ENCODE measurements at regions not wholly inside any gene's neighbourhood (a gene's known extent, or its start where the extent isn't known, plus 50 kb on each side); places are given as distances from the start of the nearest gene placed in this dataset.

- Histone ChIP-seq H3K4me3 (ENCODE audit: low read depth in 1 of 5, low read length in 5 of 5) (no peak overlapping the region), H3K36me3 (ENCODE audit: control insufficient read depth in 5 of 5, insufficient read depth in 5 of 5, low read length in 5 of 5) (no peaks in the 10 kb centered on the region), H3K9ac (ENCODE audit: low read length in 5 of 5) (no peak overlapping the region), H3K27me3 (ENCODE audit: control insufficient read depth in 5 of 5, insufficient read depth in 4 of 5, low read length in 5 of 5) (peaks cover 0 to 6% (median 0%) of the 10 kb centered on the region in 5 donors), H3K27ac (ENCODE audit: low read depth, low read length) (no peak overlapping the region), H3K9me3 (ENCODE audit: control insufficient read depth in 5 of 5, low read length in 5 of 5) (no peaks in the 10 kb centered on the region), H3K4me1 (ENCODE audit: control insufficient read depth in 5 of 5, insufficient read depth in 5 of 5, low read length in 5 of 5) (peaks cover 0 to 3% (median 0%) of the 10 kb centered on the region in 5 donors)
These were observed 180.3 kb upstream of the ADRA1B start for GRCh38 chr5:159735749-159736660.

- Histone ChIP-seq H3K27ac (ENCODE audit: low read depth, low read length) (no peak overlapping the region), H3K4me1 (ENCODE audit: control insufficient read depth in 5 of 5, insufficient read depth in 5 of 5, low read length in 5 of 5) (peaks cover 0 to 3% (median 0%) of the 10 kb centered on the region in 5 donors), H3K36me3 (ENCODE audit: control insufficient read depth in 5 of 5, insufficient read depth in 5 of 5, low read length in 5 of 5) (no peaks in the 10 kb centered on the region), H3K4me3 (ENCODE audit: low read depth in 1 of 5, low read length in 5 of 5) (no peak overlapping the region), H3K9me3 (ENCODE audit: control insufficient read depth in 5 of 5, low read length in 5 of 5) (no peaks in the 10 kb centered on the region), H3K27me3 (ENCODE audit: control insufficient read depth in 5 of 5, insufficient read depth in 4 of 5, low read length in 5 of 5) (peaks cover 0 to 6% (median 0%) of the 10 kb centered on the region in 5 donors), H3K9ac (ENCODE audit: low read length in 5 of 5) (no peak overlapping the region)
These were observed 179.4 kb upstream of the ADRA1B start for GRCh38 chr5:159736844-159737243.

GRCh38 chr5:159737263-159737662, 179.0 kb upstream of the ADRA1B start:
- no peaks in the 10 kb centered on the region for H3K36me3 ChIP-seq (ENCODE audit: control insufficient read depth in 5 of 5, insufficient read depth in 5 of 5, low read length in 5 of 5)
- H3K27me3 ChIP-seq (ENCODE audit: control insufficient read depth in 5 of 5, insufficient read depth in 4 of 5, low read length in 5 of 5), result peaks cover 0 to 6% (median 0%) of the 10 kb centered on the region in 5 donors
- H3K4me1 ChIP-seq (ENCODE audit: control insufficient read depth in 5 of 5, insufficient read depth in 5 of 5, low read length in 5 of 5), result peaks cover 0 to 3% (median 0%) of the 10 kb centered on the region in 5 donors
- H3K27ac ChIP-seq (ENCODE audit: low read depth, low read length), result no peak overlapping the region
- no peak overlapping the region for H3K4me3 ChIP-seq (ENCODE audit: low read depth in 1 of 5, low read length in 5 of 5)
- no peak overlapping the region for H3K9ac ChIP-seq (ENCODE audit: low read length in 5 of 5)
- no peaks in the 10 kb centered on the region for H3K9me3 ChIP-seq (ENCODE audit: control insufficient read depth in 5 of 5, low read length in 5 of 5)

- Histone ChIP-seq H3K4me1 (ENCODE audit: control insufficient read depth in 5 of 5, insufficient read depth in 5 of 5, low read length in 5 of 5) (peaks cover 0 to 18% (median 3%) of the 10 kb centered on the region in 5 donors), H3K27me3 (ENCODE audit: control insufficient read depth in 5 of 5, insufficient read depth in 4 of 5, low read length in 5 of 5) (peaks cover 0 to 2% (median 0%) of the 10 kb centered on the region in 5 donors), H3K9me3 (ENCODE audit: control insufficient read depth in 5 of 5, low read length in 5 of 5) (no peaks in the 10 kb centered on the region), H3K4me3 (ENCODE audit: low read depth in 1 of 5, low read length in 5 of 5) (no peak overlapping the region), H3K9ac (ENCODE audit: low read length in 5 of 5) (no peak overlapping the region), H3K36me3 (ENCODE audit: control insufficient read depth in 5 of 5, insufficient read depth in 5 of 5, low read length in 5 of 5) (no peaks in the 10 kb centered on the region), H3K27ac (ENCODE audit: low read depth, low read length) (no peak overlapping the region)
These were observed 174.4 kb upstream of the ADRA1B start for GRCh38 chr5:159741829-159742322.

- H3K9ac ChIP-seq (ENCODE audit: low read length in 5 of 5), result no peak overlapping the region
- H3K27me3 ChIP-seq (ENCODE audit: control insufficient read depth in 5 of 5, insufficient read depth in 4 of 5, low read length in 5 of 5), result peaks cover 0 to 2% (median 0%) of the 10 kb centered on the region in 5 donors
- no peak overlapping the region for H3K4me3 ChIP-seq (ENCODE audit: low read depth in 1 of 5, low read length in 5 of 5)
- peaks cover 0 to 16% (median 3%) of the 10 kb centered on the region in 5 donors for H3K4me1 ChIP-seq (ENCODE audit: control insufficient read depth in 5 of 5, insufficient read depth in 5 of 5, low read length in 5 of 5)
- no peak overlapping the region for H3K27ac ChIP-seq (ENCODE audit: low read depth, low read length)
- no peaks in the 10 kb centered on the region for H3K36me3 ChIP-seq (ENCODE audit: control insufficient read depth in 5 of 5, insufficient read depth in 5 of 5, low read length in 5 of 5)
- no peaks in the 10 kb centered on the region for H3K9me3 ChIP-seq (ENCODE audit: control insufficient read depth in 5 of 5, low read length in 5 of 5)
These were observed 173.0 kb upstream of the ADRA1B start for GRCh38 chr5:159743234-159743633.

- no peak overlapping the region for H3K27ac ChIP-seq (ENCODE audit: low read depth, low read length)
These were observed 169.6 kb upstream of the ADRA1B start for GRCh38 chr5:159746707-159747106.

GRCh38 chr5:159749146-159749545, 167.1 kb upstream of the ADRA1B start:
- peaks cover 2 to 8% (median 6%) of the 10 kb centered on the region in 5 donors for H3K9me3 ChIP-seq (ENCODE audit: control insufficient read depth in 5 of 5, low read length in 5 of 5)
- H3K9ac ChIP-seq (ENCODE audit: low read length in 5 of 5), result no peak overlapping the region
- H3K36me3 ChIP-seq (ENCODE audit: control insufficient read depth in 5 of 5, insufficient read depth in 5 of 5, low read length in 5 of 5), result no peaks in the 10 kb centered on the region
- H3K4me1 ChIP-seq (ENCODE audit: control insufficient read depth in 5 of 5, insufficient read depth in 5 of 5, low read length in 5 of 5), result peaks cover 0 to 25% (median 12%) of the 10 kb centered on the region in 5 donors
- H3K27ac ChIP-seq (ENCODE audit: low read depth, low read length), result no peak overlapping the region
- no peak overlapping the region for H3K4me3 ChIP-seq (ENCODE audit: low read depth in 1 of 5, low read length in 5 of 5)
- H3K27me3 ChIP-seq (ENCODE audit: control insufficient read depth in 5 of 5, insufficient read depth in 4 of 5, low read length in 5 of 5), result no peaks in the 10 kb centered on the region

More at GRCh38 chr5:159746707-159747106, 169.6 kb upstream of the ADRA1B start:
- peaks cover 2 to 5% (median 4%) of the 10 kb centered on the region in 5 donors for H3K9me3 ChIP-seq (ENCODE audit: control insufficient read depth in 5 of 5, low read length in 5 of 5)
- H3K27me3 ChIP-seq (ENCODE audit: control insufficient read depth in 5 of 5, insufficient read depth in 4 of 5, low read length in 5 of 5), result no peaks in the 10 kb centered on the region
- H3K4me3 ChIP-seq (ENCODE audit: low read depth in 1 of 5, low read length in 5 of 5), result no peak overlapping the region
- H3K4me1 ChIP-seq (ENCODE audit: control insufficient read depth in 5 of 5, insufficient read depth in 5 of 5, low read length in 5 of 5), result peaks cover 0 to 16% (median 3%) of the 10 kb centered on the region in 5 donors
- H3K36me3 ChIP-seq (ENCODE audit: control insufficient read depth in 5 of 5, insufficient read depth in 5 of 5, low read length in 5 of 5), result no peaks in the 10 kb centered on the region
- H3K9ac ChIP-seq (ENCODE audit: low read length in 5 of 5), result no peak overlapping the region

GRCh38 chr5:159750226-159750625, 166.1 kb upstream of the ADRA1B start:
- Histone ChIP-seq H3K9me3 (ENCODE audit: control insufficient read depth in 5 of 5, low read length in 5 of 5) (peaks cover 2 to 8% (median 6%) of the 10 kb centered on the region in 5 donors), H3K27me3 (ENCODE audit: control insufficient read depth in 5 of 5, insufficient read depth in 4 of 5, low read length in 5 of 5) (no peaks in the 10 kb centered on the region), H3K36me3 (ENCODE audit: control insufficient read depth in 5 of 5, insufficient read depth in 5 of 5, low read length in 5 of 5) (no peaks in the 10 kb centered on the region), H3K4me1 (ENCODE audit: control insufficient read depth in 5 of 5, insufficient read depth in 5 of 5, low read length in 5 of 5) (peaks cover 0 to 25% (median 12%) of the 10 kb centered on the region in 5 donors), H3K4me3 (ENCODE audit: low read depth in 1 of 5, low read length in 5 of 5) (no peak overlapping the region), H3K9ac (ENCODE audit: low read length in 5 of 5) (no peak overlapping the region), H3K27ac (ENCODE audit: low read depth, low read length) (no peak overlapping the region)

GRCh38 chr5:159751459-159751858, 164.8 kb upstream of the ADRA1B start:
- Histone ChIP-seq H3K36me3 (ENCODE audit: control insufficient read depth in 5 of 5, insufficient read depth in 5 of 5, low read length in 5 of 5) (no peaks in the 10 kb centered on the region), H3K27me3 (ENCODE audit: control insufficient read depth in 5 of 5, insufficient read depth in 4 of 5, low read length in 5 of 5) (no peaks in the 10 kb centered on the region), H3K27ac (ENCODE audit: low read depth, low read length) (no peak overlapping the region), H3K9ac (ENCODE audit: low read length in 5 of 5) (no peak overlapping the region), H3K4me1 (ENCODE audit: control insufficient read depth in 5 of 5, insufficient read depth in 5 of 5, low read length in 5 of 5) (peaks cover 0 to 13% (median 8%) of the 10 kb centered on the region in 5 donors), H3K9me3 (ENCODE audit: control insufficient read depth in 5 of 5, low read length in 5 of 5) (peaks cover 2 to 8% (median 6%) of the 10 kb centered on the region in 5 donors), H3K4me3 (ENCODE audit: low read depth in 1 of 5, low read length in 5 of 5) (no peak overlapping the region)

- Histone ChIP-seq H3K4me1 (ENCODE audit: control insufficient read depth in 5 of 5, insufficient read depth in 5 of 5, low read length in 5 of 5) (peaks cover 0 to 9% (median 6%) of the 10 kb centered on the region in 5 donors), H3K27ac (ENCODE audit: low read depth, low read length) (no peak overlapping the region), H3K4me3 (ENCODE audit: low read depth in 1 of 5, low read length in 5 of 5) (no peak overlapping the region), H3K36me3 (ENCODE audit: control insufficient read depth in 5 of 5, insufficient read depth in 5 of 5, low read length in 5 of 5) (no peaks in the 10 kb centered on the region), H3K9ac (ENCODE audit: low read length in 5 of 5) (no peak overlapping the region), H3K27me3 (ENCODE audit: control insufficient read depth in 5 of 5, insufficient read depth in 4 of 5, low read length in 5 of 5) (no peaks in the 10 kb centered on the region), H3K9me3 (ENCODE audit: control insufficient read depth in 5 of 5, low read length in 5 of 5) (peaks cover 2 to 8% (median 6%) of the 10 kb centered on the region in 5 donors)
These were observed 163.5 kb upstream of the ADRA1B start for GRCh38 chr5:159752622-159753275.

Data from subcutaneous abdominal adipose tissue (tissue), 5 donors.